Motor neuron (in vitro differentiated cells): ENCODE measurements at regions not wholly inside any gene's neighbourhood (a gene's known extent, or its start where the extent isn't known, plus 50 kb on each side); places are given as distances from the start of the nearest gene placed in this dataset.

ENCODE experiments used
- ATAC-seq, 8 experiments: fragments of 200-7000 bp; cut with Tn5 transposase; replicated peaks in 6 of 8; 2 replicates each; pipeline ENCODE4 v1.8.0; 2021; ENCODE audit warnings: mild to moderate bottlenecking in 8 of 8, moderate library complexity in 8 of 8
- H3K27ac ChIP-seq, 2 donors: fragments of 250-450 bp; sonication (Bioruptor Pico); 2 replicates each; pipeline ENCODE4 v1.9.0; 2021; ENCODE audit warnings: antibody characterized with exemption in 2 of 2, mild to moderate bottlenecking in 2 of 2, moderate library complexity in 1 of 2
- H3K4me1 ChIP-seq, 2 donors: fragments of 250-450 bp; sonication (Bioruptor Pico); replicated peaks in 1 of 2; 2 replicates each; pipeline ENCODE4 v1.6.1; 2021; ENCODE audit warnings: antibody characterized with exemption in 2 of 2, mild to moderate bottlenecking in 2 of 2, moderate library complexity in 1 of 2
- H3K4me3 ChIP-seq, 5 donors: fragments of 250-450 bp; sonication (Bioruptor Pico); 2 replicates each; pipeline ENCODE4 v1.9.0; 2021; ENCODE audit warnings: antibody characterized with exemption in 5 of 5, mild to moderate bottlenecking in 5 of 5, moderate library complexity in 4 of 5
- WGBS, 10 experiments: fragments of 450-650 bp; shearing (Covaris generic); methylation state at CpG; one replicate each; pipeline ENCODE4 v1.0.0; 2022; 5-methylcytosine and 5-hydroxymethylcytosine counted together
- in situ Hi-C, 9 experiments: fragments of 400-800 bp; cut with MboI; loops; one replicate each; pipeline ENCODE4 v1.15.0; 2021; ENCODE audit warnings: low sequenced_read_pairs in 9 of 9, low pct_unique_long_range_greater_than_20kb in 2 of 9; ENCODE audit not compliant: unreplicated experiment in 9 of 9

GRCh38 chr10:78389419-78389818 is 355.8 kb downstream of the RPS24 start:
- in situ Hi-C loops, result no loop called here
- H3K4me3 ChIP-seq, result no peak overlapping the region
- ATAC-seq, result no peak
- H3K27ac ChIP-seq, result no peak overlapping the region
- H3K4me1 ChIP-seq, result peaks cover 15 to 16% of the 10 kb centered on the region in 2 donors
- 61 to 100% (median 94%) methylated on average over 1 to 3 of the region's 3 CpGs; no CpG with 5 or more reads in 2 of the 10 experiments for WGBS, 10 experiments

GRCh38 chr10:78390051-78390450 is 356.4 kb downstream of the RPS24 start:
- ATAC-seq, result no peak
- in situ Hi-C loops, result no loop called here
- Histone ChIP-seq H3K4me3 (no peak overlapping the region), H3K4me1 (peaks cover 15 to 16% of the 10 kb centered on the region in 2 donors), H3K27ac (no peak overlapping the region)
- 40 to 100% (median 92%) methylated on average over 1 to 4 of the region's 6 CpGs; no CpG with 5 or more reads in 3 of the 10 experiments for WGBS, 10 experiments

DNA sequence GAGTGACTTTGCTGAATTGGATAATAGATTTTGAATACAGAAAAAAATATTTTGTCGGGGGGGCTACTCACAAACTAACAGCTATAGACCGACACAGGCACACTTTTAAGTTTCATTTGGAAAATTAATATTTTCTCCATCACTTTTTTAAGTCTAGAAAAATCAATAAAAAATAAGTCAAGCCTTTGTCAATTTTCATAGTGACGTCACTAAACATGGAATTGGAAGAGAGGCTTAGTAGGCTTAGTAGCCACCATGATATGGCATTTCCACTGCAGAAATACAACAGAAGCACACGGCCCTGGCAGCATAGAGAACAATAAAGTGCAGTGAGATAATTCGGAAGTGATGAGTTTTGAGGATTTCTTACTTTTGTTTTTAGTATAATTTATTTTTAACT is 357.2 kb downstream of the RPS24 start:
- in situ Hi-C loops, result no loop called here
- WGBS, 10 experiments, result 41 to 100% (median 86%) methylated on average over 2 to 5 of the region's 5 CpGs
- Histone ChIP-seq H3K4me1 (peaks cover 15 to 16% of the 10 kb centered on the region in 2 donors), H3K4me3 (no peak overlapping the region), H3K27ac (no peak overlapping the region)
- ATAC-seq, result no peak

GRCh38 chr10:78391585-78391984 is 357.9 kb downstream of the RPS24 start:
- no peak overlapping the region for H3K27ac ChIP-seq
- no peak for ATAC-seq
- in situ Hi-C loops, result no loop called here
- WGBS, 10 experiments, result 0 to 100% (median 80%) methylated on average over 1 to 7 of the region's 7 CpGs; no CpG with 5 or more reads in 1 of the 10 experiments
- H3K4me3 ChIP-seq, result no peak overlapping the region
- peaks cover 8 to 9% of the 10 kb centered on the region in 2 donors for H3K4me1 ChIP-seq

GRCh38 chr10:78392197-78392596 is 358.5 kb downstream of the RPS24 start:
- H3K4me1 ChIP-seq, result peaks cover 2 to 3% of the 10 kb centered on the region in 2 donors
- no peak overlapping the region for H3K27ac ChIP-seq
- 80 to 100% (median 100%) methylated on average over 1 to 2 of the region's 2 CpGs; no CpG with 5 or more reads in 3 of the 10 experiments for WGBS, 10 experiments
- ATAC-seq, result no peak
- no peak overlapping the region for H3K4me3 ChIP-seq
- in situ Hi-C loops, result no loop called here

GRCh38 chr10:78393094-78393493 is 359.4 kb downstream of the RPS24 start:
- Histone ChIP-seq H3K4me3 (no peak overlapping the region), H3K4me1 (no peaks in the 10 kb centered on the region), H3K27ac (no peak overlapping the region)
- in situ Hi-C loops, result no loop called here
- no peak for ATAC-seq

DNA sequence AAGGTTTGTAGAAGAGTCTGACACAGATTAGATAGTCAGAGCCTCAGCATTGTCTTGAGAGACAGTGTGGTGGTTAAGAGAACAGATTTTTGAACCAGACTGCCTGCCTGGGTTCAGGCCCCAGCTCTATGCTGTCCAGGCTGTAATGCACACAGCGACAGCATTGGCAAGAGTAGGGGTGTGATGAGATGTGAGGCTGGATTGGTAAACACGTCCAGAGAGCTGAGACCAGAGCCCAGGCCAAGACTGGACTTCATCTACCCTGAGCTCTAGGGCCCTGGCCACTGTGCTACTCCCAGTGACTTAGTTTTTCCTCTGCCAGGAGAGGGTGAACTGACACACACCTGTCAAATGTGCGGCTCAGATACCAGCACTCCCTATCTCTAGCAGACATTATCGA is 360.4 kb downstream of the RPS24 start:
- in situ Hi-C loops, result no loop called here
- Histone ChIP-seq H3K4me3 (no peak overlapping the region), H3K4me1 (no peaks in the 10 kb centered on the region), H3K27ac (no peak overlapping the region)
- WGBS, 10 experiments, result 58 to 100% (median 100%) methylated on average over 1 to 3 of the region's 4 CpGs; no CpG with 5 or more reads in 4 of the 10 experiments
- no peak for ATAC-seq

GRCh38 chr10:78395162-78395561 is 361.5 kb downstream of the RPS24 start:
- 50 to 89% (median 76%) methylated on average over 2 to 4 of the region's 4 CpGs for WGBS, 10 experiments
- no peak for ATAC-seq
- H3K27ac ChIP-seq, result no peak overlapping the region
- in situ Hi-C loops, result no loop called here
- H3K4me1 ChIP-seq, result no peaks in the 10 kb centered on the region
- no peak overlapping the region for H3K4me3 ChIP-seq

DNA sequence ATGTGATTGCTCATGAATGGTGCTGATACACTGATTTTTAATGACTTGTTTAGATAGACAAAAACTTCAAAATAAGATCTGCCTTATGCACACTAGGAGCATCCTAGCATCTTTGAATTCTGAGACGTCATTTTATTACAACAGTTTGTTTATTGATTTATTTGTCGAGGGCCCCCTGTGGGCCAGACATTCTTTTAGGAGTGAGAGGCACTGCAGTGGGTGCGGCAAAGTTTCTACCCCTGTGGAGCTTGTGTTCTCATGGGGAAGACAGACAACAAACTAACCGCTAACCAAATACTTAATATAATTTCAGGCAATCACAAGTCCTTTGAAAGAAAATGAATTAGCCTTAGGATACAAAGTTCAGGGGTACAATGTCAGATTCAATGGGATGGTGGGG is 363.1 kb downstream of the RPS24 start:
- no peak for ATAC-seq
- peaks cover under 1 to 4% of the 10 kb centered on the region in 2 donors for H3K4me1 ChIP-seq
- H3K27ac ChIP-seq, result no peak overlapping the region
- in situ Hi-C loops, result no loop called here
- H3K4me3 ChIP-seq, result no peak overlapping the region
- 20 to 70% (median 60%) methylated on average over 1 to 4 of the region's 4 CpGs; no CpG with 5 or more reads in 2 of the 10 experiments for WGBS, 10 experiments

DNA sequence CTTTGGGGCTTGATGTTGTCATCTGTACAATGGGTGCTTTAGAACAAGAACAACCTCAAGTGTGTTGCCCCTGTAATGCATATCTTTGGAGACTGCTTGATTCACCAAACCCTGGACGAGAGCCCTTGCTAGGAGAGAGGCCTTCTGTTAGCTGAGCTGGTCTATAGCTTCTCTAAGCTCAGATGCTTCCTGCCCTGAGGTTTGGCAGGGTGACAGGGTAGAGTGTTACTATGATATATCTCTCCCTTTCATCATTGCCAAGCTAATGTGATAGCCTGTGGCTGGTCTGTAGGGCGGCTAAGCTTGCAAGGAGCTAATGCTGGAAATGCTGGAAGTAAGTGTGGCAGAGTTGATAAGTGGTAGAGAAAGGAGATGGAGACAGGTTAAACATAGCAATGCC is 364.1 kb downstream of the RPS24 start:
- ATAC-seq, result no peak
- Histone ChIP-seq H3K27ac (no peak overlapping the region), H3K4me3 (no peak overlapping the region), H3K4me1 (peaks cover 6 to 13% of the 10 kb centered on the region in 2 donors)
- in situ Hi-C loops, result no loop called here
- 40 to 100% (median 93%) methylated on average over 1 to 2 of the region's 2 CpGs; no CpG with 5 or more reads in 2 of the 10 experiments for WGBS, 10 experiments

DNA sequence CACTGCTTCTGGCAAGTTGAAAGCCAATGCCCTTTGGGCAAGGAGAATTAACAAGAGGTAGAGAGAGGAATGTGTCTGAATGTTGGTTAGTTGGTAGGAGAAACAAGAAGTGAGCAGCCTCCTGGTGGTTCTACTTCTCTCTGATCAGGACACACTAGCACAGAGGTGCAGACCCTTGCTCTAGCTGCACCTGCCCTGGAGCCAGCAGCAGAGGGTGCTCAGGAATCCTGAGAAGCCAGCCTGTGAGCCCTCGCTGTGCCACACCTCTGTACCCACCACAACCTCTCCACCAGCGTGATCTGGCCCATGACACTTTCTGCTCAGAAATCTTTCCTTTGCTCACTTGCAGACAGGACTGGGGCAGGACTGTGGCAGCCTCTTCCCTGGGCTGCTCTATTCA is 364.7 kb downstream of the RPS24 start:
- in situ Hi-C loops, result no loop called here
- Histone ChIP-seq H3K4me3 (no peak overlapping the region), H3K27ac (no peak overlapping the region), H3K4me1 (peaks cover 7 to 16% of the 10 kb centered on the region in 2 donors)
- no CpG with 5 or more reads among the region's 2 CpGs for WGBS, 10 experiments
- ATAC-seq, result no peak

DNA sequence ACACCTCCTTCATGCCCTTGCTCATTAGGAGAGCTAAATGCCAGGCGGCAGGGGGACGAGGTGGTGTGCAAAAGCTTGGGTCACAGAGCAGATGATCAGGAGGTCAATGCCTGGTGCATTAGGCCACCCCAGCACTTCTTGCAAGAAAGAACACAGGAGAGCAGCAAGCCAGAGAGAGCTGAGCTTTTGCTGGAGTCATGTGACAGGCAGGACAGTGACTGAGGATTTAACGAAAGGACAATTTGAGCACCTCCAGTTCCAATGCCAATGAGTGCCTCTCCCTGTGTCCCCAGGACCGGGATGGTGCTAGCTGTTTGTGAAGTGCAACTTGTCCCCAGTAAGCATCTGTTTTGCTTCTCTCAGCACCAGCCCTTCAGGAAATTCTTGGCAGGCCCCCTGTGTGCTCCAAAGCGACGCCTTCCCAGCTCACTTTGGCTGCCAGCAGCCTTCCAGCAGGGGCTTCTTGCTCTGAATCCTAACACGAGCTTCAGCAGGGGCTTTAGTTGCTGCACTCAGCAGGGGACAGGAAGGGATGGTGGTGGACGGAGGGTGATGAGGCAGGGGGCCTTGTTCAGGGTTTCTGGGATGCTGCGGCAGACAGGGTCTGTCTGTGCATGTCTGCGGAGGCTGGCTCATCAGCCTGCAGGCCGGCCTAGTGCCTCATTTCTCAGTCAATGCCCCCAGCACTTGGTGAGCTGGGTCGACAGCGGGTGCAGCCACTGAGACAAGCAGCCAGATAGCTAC is 368.1 kb downstream of the RPS24 start:
- H3K4me1 ChIP-seq, result peaks cover 16 to 28% of the 10 kb centered on the region in 2 donors
- no peak overlapping the region for H3K27ac ChIP-seq
- H3K4me3 ChIP-seq, result no peak overlapping the region
- peak in 5 of 8 experiments; percentile 15 to 53 (median 42) for ATAC-seq
- 33 to 75% (median 61%) methylated on average over 2 to 8 of the region's 13 CpGs; no CpG with 5 or more reads in 4 of the 10 experiments for WGBS, 10 experiments
- in situ Hi-C loops, result no loop called here

DNA sequence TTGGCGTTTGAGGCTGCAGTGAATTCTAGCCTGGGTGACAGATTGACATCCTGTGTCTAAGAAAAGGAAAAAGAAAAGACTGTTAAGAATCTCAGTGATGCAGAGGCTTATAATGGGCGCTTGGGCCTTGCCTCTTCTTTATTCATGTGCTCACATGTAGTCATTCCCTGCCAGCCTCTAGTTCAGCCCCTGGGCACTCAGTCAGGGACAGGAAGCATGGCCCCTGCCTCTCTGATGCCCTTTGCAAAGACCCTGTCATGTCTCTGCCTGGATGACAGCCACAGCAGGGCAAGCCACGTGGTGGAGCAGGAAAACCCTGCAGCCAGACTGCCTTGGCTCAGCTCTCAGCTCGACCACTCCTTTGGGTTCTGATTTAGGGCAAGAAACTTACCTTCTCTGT is 368.9 kb downstream of the RPS24 start:
- H3K4me3 ChIP-seq, result no peak overlapping the region
- no peak for ATAC-seq
- no peak overlapping the region for H3K27ac ChIP-seq
- in situ Hi-C loops, result no loop called here
- peaks cover 21 to 33% of the 10 kb centered on the region in 2 donors for H3K4me1 ChIP-seq
- 14 to 100% (median 63%) methylated on average over 1 to 4 of the region's 4 CpGs; no CpG with 5 or more reads in 2 of the 10 experiments for WGBS, 10 experiments

- in situ Hi-C loops, result no loop called here
- WGBS, 10 experiments, result 65 to 100% (median 100%) methylated on average over 1 to 4 of the region's 6 CpGs; no CpG with 5 or more reads in 5 of the 10 experiments
These were observed 370.1 kb downstream of the RPS24 start for GRCh38 chr10:78403781-78404180.

More at GRCh38 chr10:78403781-78404180, 370.1 kb downstream of the RPS24 start:
- no peak for ATAC-seq
- H3K4me1 ChIP-seq, result peaks cover 28 to 39% of the 10 kb centered on the region in 2 donors
- H3K27ac ChIP-seq, result no peak overlapping the region
- H3K4me3 ChIP-seq, result no peak overlapping the region
